ENCODE measurements at regions not wholly inside any gene's neighbourhood (a gene's known extent, or its start where the extent isn't known, plus 50 kb on each side); places are given as distances from the start of the nearest gene placed in this dataset.
"Not testable (repeated sequence)": the region's sequence is repeated elsewhere in the genome, so short reads cannot be mapped to it uniquely, and the experiment has no call there.

GRCh38 chr15:39016706-39017105 lies 452.1 kb upstream of the RASGRP1 start:
- DNase-seq (ENCODE audit: low read depth in 1 of 2, low spot score in 1 of 2): no peak

GRCh38 chr15:39018966-39019365 lies 454.4 kb upstream of the RASGRP1 start:
- no peak for DNase-seq (ENCODE audit: low read depth in 1 of 2, low spot score in 1 of 2)

- DNase-seq (ENCODE audit: low read depth in 1 of 2, low spot score in 1 of 2): no peak
These were observed 456.7 kb upstream of the RASGRP1 start for GRCh38 chr15:39021341-39021740.

GRCh38 chr15:39022532-39023305 lies 458.1 kb upstream of the RASGRP1 start:
- DNase-seq (ENCODE audit: low read depth in 1 of 2, low spot score in 1 of 2): no peak

- no peak for DNase-seq (ENCODE audit: low read depth in 1 of 2, low spot score in 1 of 2)
These were observed 460.7 kb upstream of the RASGRP1 start for GRCh38 chr15:39025321-39025720.

- no peak for DNase-seq (ENCODE audit: low read depth in 1 of 2, low spot score in 1 of 2)
These were observed 461.3 kb upstream of the RASGRP1 start for GRCh38 chr15:39025881-39026280.

GRCh38 chr15:39028069-39028468 lies 463.5 kb upstream of the RASGRP1 start:
- DNase-seq (ENCODE audit: low read depth in 1 of 2, low spot score in 1 of 2): no peak

GRCh38 chr15:39029741-39030140 lies 465.1 kb upstream of the RASGRP1 start:
- no peak for DNase-seq (ENCODE audit: low read depth in 1 of 2, low spot score in 1 of 2)

GRCh38 chr15:39030291-39031070 lies 465.9 kb upstream of the RASGRP1 start:
- no peak for DNase-seq (ENCODE audit: low read depth in 1 of 2, low spot score in 1 of 2)

- DNase-seq (ENCODE audit: low read depth in 1 of 2, low spot score in 1 of 2): no peak
These were observed 467.0 kb upstream of the RASGRP1 start for GRCh38 chr15:39031596-39031995.

GRCh38 chr15:39034816-39035215 lies 470.2 kb upstream of the RASGRP1 start:
- DNase-seq (ENCODE audit: low read depth in 1 of 2, low spot score in 1 of 2): no peak

GRCh38 chr15:39037611-39038010 lies 473.0 kb upstream of the RASGRP1 start:
- DNase-seq (ENCODE audit: low read depth in 1 of 2, low spot score in 1 of 2): not testable (repeated sequence)

- DNase-seq (ENCODE audit: low read depth in 1 of 2, low spot score in 1 of 2): no peak
These were observed 476.2 kb upstream of the RASGRP1 start for GRCh38 chr15:39040861-39041260.

- DNase-seq (ENCODE audit: low read depth in 1 of 2, low spot score in 1 of 2): no peak
These were observed 477.4 kb upstream of the RASGRP1 start for GRCh38 chr15:39041979-39042495.

GRCh38 chr15:39051626-39052322 lies 487.2 kb upstream of the RASGRP1 start:
- no peak for DNase-seq (ENCODE audit: low read depth in 1 of 2, low spot score in 1 of 2)

GRCh38 chr15:39052323-39052705 lies 487.7 kb upstream of the RASGRP1 start:
- DNase-seq (ENCODE audit: low read depth in 1 of 2, low spot score in 1 of 2): no peak

- no peak for DNase-seq (ENCODE audit: low read depth in 1 of 2, low spot score in 1 of 2)
These were observed 488.9 kb upstream of the RASGRP1 start for GRCh38 chr15:39053480-39053879.

- DNase-seq (ENCODE audit: low read depth in 1 of 2, low spot score in 1 of 2): no peak
These were observed 489.6 kb upstream of the RASGRP1 start for GRCh38 chr15:39054128-39054732.

- no peak for DNase-seq (ENCODE audit: low read depth in 1 of 2, low spot score in 1 of 2)
These were observed 491.7 kb upstream of the RASGRP1 start for GRCh38 chr15:39056357-39056756.

GRCh38 chr15:39058351-39059131 lies 493.9 kb upstream of the RASGRP1 start:
- no peak for DNase-seq (ENCODE audit: low read depth in 1 of 2, low spot score in 1 of 2)

Data from activated CD4-positive, alpha-beta T cell treated with anti-CD3 and anti-CD28 coated beads, Interleukin-2, amount 50 U/mL, for 24 hours (primary cell).